ENCODE measurements at regions not wholly inside any gene's neighbourhood (a gene's known extent, or its start where the extent isn't known, plus 50 kb on each side); places are given as distances from the start of the nearest gene placed in this dataset.

DNA sequence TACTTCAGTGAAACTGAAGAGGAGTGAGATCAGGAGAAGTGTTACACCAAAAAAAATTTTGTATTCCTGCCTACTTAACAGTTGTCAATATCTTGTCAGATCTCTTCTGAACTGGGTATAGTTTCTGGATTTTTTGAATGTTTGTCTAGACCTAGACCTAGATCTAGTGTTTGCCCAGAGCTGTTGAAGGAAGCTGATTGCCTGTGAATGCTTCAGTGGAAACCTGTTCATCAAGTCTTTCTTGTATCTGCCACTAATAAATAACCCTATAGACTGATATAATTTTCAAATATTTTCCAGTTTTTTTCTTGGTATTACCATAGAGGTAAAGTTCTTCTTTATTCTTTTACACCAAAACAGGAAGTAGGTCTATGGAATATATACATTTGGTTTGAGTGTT, 781.5 kb upstream of the FBXO33 start:
- Histone ChIP-seq H3K27me3 (ENCODE audit: insufficient read depth, insufficient read length) (no peaks in the 10 kb centered on the region), H3K4me3 (ENCODE audit: insufficient read length, low read depth) (no peak overlapping the region), H3K4me1 (ENCODE audit: insufficient read depth, insufficient read length) (no peaks in the 10 kb centered on the region), H3K9ac (ENCODE audit: insufficient read length, low read depth) (no peak overlapping the region), H3K9me3 (ENCODE audit: insufficient read depth, low read length) (no peaks in the 10 kb centered on the region), H3K36me3 (ENCODE audit: insufficient read depth, insufficient read length, low read length) (no peaks in the 10 kb centered on the region)
- TF ChIP-seq ZNF274 (IDR thresholded peaks at IDR 0.05; ENCODE audit: low read depth, low read length) = no peak
- TF ChIP-seq SUZ12 (IDR thresholded peaks at IDR 0.05; ENCODE audit: extremely low read depth, insufficient read depth, insufficient read length) = no peak
- TF ChIP-seq YY1 (IDR thresholded peaks at IDR 0.05; ENCODE audit: insufficient read depth, insufficient read length) = no peak
- no peak for DNase-seq (ENCODE audit: low read depth, low spot score)

DNA sequence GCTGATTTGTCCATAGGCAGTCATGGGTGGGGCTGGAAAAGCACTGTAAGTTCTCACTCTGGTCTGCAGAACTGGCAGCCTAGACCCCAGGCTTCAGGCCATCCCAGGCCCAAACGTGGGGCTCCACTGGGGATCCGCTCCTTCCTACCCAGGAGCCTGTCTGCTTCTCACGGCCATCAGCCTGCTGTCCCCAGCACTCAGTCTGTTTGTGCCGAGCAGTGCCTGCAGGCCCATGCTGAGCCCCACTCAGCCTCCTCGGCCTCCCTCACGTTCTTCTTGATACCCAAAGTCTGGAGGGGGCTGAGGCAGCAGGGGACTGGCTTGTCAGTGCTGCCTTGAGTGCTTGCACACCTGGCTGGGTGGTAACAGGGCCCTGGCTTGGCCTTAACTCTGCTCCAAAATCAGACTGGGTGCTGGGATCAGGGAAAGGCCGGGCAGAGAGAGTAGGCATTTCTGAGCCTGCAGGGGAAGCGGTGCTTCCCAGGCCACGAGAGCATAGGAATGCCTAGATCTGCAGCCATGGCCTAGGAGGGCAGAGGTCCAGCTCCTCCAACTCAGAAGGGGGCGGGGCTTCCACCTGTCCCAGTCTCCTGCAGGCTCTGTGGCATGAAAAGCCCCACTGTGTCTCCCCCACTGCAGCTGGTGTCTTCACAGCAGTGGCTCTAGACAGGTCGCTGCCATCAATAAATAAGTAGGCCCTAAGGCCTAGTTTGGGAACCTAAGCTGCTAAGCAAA, 772.4 kb upstream of the FBXO33 start:
- TF ChIP-seq ZNF274 (IDR thresholded peaks at IDR 0.05; ENCODE audit: low read depth, low read length) = no peak
- no peak for TF ChIP-seq SUZ12 (IDR thresholded peaks at IDR 0.05; ENCODE audit: extremely low read depth, insufficient read depth, insufficient read length)
- no peak for TF ChIP-seq YY1 (IDR thresholded peaks at IDR 0.05; ENCODE audit: insufficient read depth, insufficient read length)
- H3K9me3 ChIP-seq (ENCODE audit: insufficient read depth, low read length) = peaks cover 20% of the 10 kb centered on the region
- no peak for DNase-seq (ENCODE audit: low read depth, low spot score)
- H3K27me3 ChIP-seq (ENCODE audit: insufficient read depth, insufficient read length) = no peaks in the 10 kb centered on the region
- no peaks in the 10 kb centered on the region for H3K36me3 ChIP-seq (ENCODE audit: insufficient read depth, insufficient read length, low read length)
- no peaks in the 10 kb centered on the region for H3K4me1 ChIP-seq (ENCODE audit: insufficient read depth, insufficient read length)
- no peak overlapping the region for H3K4me3 ChIP-seq (ENCODE audit: insufficient read length, low read depth)
- no peak overlapping the region for H3K9ac ChIP-seq (ENCODE audit: insufficient read length, low read depth)

DNA sequence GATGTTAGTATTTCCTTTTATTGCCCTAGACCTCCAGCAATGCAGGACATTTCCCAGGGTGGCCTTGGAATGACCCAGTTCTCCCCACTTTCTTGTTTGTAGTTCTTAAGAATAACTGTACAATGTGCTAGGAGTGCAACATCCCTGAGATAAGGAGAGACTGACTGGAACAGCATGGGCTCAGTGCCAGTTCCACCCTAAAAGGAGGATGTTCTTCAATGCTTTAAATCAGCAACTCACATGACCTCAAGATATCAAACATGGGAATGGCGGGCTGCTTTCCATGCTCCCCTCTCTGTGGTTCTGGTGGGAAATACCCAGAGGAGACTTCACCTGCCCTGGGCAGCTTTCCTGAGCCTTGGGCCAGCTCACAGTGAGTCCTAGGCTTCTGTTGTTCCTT, 766.9 kb upstream of the FBXO33 start:
- H3K36me3 ChIP-seq (ENCODE audit: insufficient read depth, insufficient read length, low read length) = no peaks in the 10 kb centered on the region
- TF ChIP-seq ZNF274 (IDR thresholded peaks at IDR 0.05; ENCODE audit: low read depth, low read length) (no peak), YY1 (IDR thresholded peaks at IDR 0.05; ENCODE audit: insufficient read depth, insufficient read length) (no peak), SUZ12 (IDR thresholded peaks at IDR 0.05; ENCODE audit: extremely low read depth, insufficient read depth, insufficient read length) (no peak)
- no peak for DNase-seq (ENCODE audit: low read depth, low spot score)
- peaks cover 20% of the 10 kb centered on the region for H3K9me3 ChIP-seq (ENCODE audit: insufficient read depth, low read length)
- no peak overlapping the region for H3K9ac ChIP-seq (ENCODE audit: insufficient read length, low read depth)
- no peak overlapping the region for H3K4me3 ChIP-seq (ENCODE audit: insufficient read length, low read depth)
- no peaks in the 10 kb centered on the region for H3K4me1 ChIP-seq (ENCODE audit: insufficient read depth, insufficient read length)
- H3K27me3 ChIP-seq (ENCODE audit: insufficient read depth, insufficient read length) = no peaks in the 10 kb centered on the region

DNA sequence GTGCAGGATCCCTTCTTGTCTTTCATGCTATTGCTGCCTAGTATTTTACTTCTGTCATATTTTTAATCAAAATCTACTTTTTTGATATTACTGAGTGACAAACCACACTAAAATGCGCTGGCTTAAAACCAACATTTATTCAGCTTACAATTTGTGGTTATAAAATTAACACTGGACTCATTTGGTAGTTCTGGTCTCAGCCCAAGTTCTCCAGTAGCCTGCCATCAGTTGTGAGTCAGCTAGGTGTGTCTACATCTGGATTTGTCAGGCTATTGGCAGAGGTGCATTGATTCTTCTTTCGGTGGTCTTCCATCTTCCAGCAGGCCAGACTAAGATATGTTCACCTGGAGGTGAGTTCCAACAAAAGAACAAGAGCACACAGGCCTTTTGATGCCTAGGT, 765.1 kb upstream of the FBXO33 start:
- no peak for DNase-seq (ENCODE audit: low read depth, low spot score)
- Histone ChIP-seq H3K36me3 (ENCODE audit: insufficient read depth, insufficient read length, low read length) (no peaks in the 10 kb centered on the region), H3K4me1 (ENCODE audit: insufficient read depth, insufficient read length) (no peaks in the 10 kb centered on the region), H3K9me3 (ENCODE audit: insufficient read depth, low read length) (peaks cover 14% of the 10 kb centered on the region), H3K4me3 (ENCODE audit: insufficient read length, low read depth) (no peak overlapping the region), H3K27me3 (ENCODE audit: insufficient read depth, insufficient read length) (no peaks in the 10 kb centered on the region), H3K9ac (ENCODE audit: insufficient read length, low read depth) (no peak overlapping the region)
- TF ChIP-seq YY1 (IDR thresholded peaks at IDR 0.05; ENCODE audit: insufficient read depth, insufficient read length) = no peak
- TF ChIP-seq ZNF274 (IDR thresholded peaks at IDR 0.05; ENCODE audit: low read depth, low read length) = no peak
- TF ChIP-seq SUZ12 (IDR thresholded peaks at IDR 0.05; ENCODE audit: extremely low read depth, insufficient read depth, insufficient read length) = no peak

GRCh38 chr14:40188006-40188405, 755.8 kb upstream of the FBXO33 start:
- no peak overlapping the region for H3K9ac ChIP-seq (ENCODE audit: insufficient read length, low read depth)
- no peaks in the 10 kb centered on the region for H3K27me3 ChIP-seq (ENCODE audit: insufficient read depth, insufficient read length)
- H3K36me3 ChIP-seq (ENCODE audit: insufficient read depth, insufficient read length, low read length) = no peaks in the 10 kb centered on the region
- TF ChIP-seq ZNF274 (IDR thresholded peaks at IDR 0.05; ENCODE audit: low read depth, low read length) = no peak
- no peak for TF ChIP-seq SUZ12 (IDR thresholded peaks at IDR 0.05; ENCODE audit: extremely low read depth, insufficient read depth, insufficient read length)
- TF ChIP-seq YY1 (IDR thresholded peaks at IDR 0.05; ENCODE audit: insufficient read depth, insufficient read length) = no peak
- no peaks in the 10 kb centered on the region for H3K9me3 ChIP-seq (ENCODE audit: insufficient read depth, low read length)
- H3K4me3 ChIP-seq (ENCODE audit: insufficient read length, low read depth) = no peak overlapping the region
- H3K4me1 ChIP-seq (ENCODE audit: insufficient read depth, insufficient read length) = no peaks in the 10 kb centered on the region
- no peak for DNase-seq (ENCODE audit: low read depth, low spot score)

GRCh38 chr14:40164083-40164482, 731.9 kb upstream of the FBXO33 start:
- TF ChIP-seq YY1 (IDR thresholded peaks at IDR 0.05; ENCODE audit: insufficient read depth, insufficient read length) = no peak
- TF ChIP-seq SUZ12 (IDR thresholded peaks at IDR 0.05; ENCODE audit: extremely low read depth, insufficient read depth, insufficient read length) = no peak
- TF ChIP-seq ZNF274 (IDR thresholded peaks at IDR 0.05; ENCODE audit: low read depth, low read length) = no peak
- H3K4me3 ChIP-seq (ENCODE audit: insufficient read length, low read depth) = no peak overlapping the region
- no peaks in the 10 kb centered on the region for H3K4me1 ChIP-seq (ENCODE audit: insufficient read depth, insufficient read length)
- no peak overlapping the region for H3K9ac ChIP-seq (ENCODE audit: insufficient read length, low read depth)
- no peaks in the 10 kb centered on the region for H3K27me3 ChIP-seq (ENCODE audit: insufficient read depth, insufficient read length)
- no peak for DNase-seq (ENCODE audit: low read depth, low spot score)
- no peaks in the 10 kb centered on the region for H3K36me3 ChIP-seq (ENCODE audit: insufficient read depth, insufficient read length, low read length)
- H3K9me3 ChIP-seq (ENCODE audit: insufficient read depth, low read length) = peaks cover 14% of the 10 kb centered on the region; the same call in 1 of the 2 replicates

DNA sequence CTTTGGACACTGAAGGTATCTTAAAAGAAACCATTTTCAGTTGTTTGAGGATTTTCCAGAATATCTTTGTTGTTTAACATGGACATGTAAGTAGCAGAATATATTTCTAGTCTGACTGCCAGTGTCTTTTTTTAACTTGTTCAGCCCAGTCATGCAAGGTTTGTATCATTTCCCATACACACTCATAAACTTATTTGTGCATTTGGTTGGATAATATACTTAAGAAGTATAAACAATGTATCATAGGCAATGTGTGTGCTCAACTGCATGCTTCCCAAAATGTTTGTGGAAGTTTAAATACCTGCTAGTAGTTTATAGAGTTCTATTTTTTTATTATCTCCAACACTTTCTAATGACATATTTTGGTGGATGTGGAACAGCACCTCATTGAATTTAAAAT, 707.4 kb upstream of the FBXO33 start:
- TF ChIP-seq YY1 (IDR thresholded peaks at IDR 0.05; ENCODE audit: insufficient read depth, insufficient read length) = no peak
- TF ChIP-seq ZNF274 (IDR thresholded peaks at IDR 0.05; ENCODE audit: low read depth, low read length) = no peak
- no peak for TF ChIP-seq SUZ12 (IDR thresholded peaks at IDR 0.05; ENCODE audit: extremely low read depth, insufficient read depth, insufficient read length)
- no peak overlapping the region for H3K4me3 ChIP-seq (ENCODE audit: insufficient read length, low read depth)
- H3K36me3 ChIP-seq (ENCODE audit: insufficient read depth, insufficient read length, low read length) = no peaks in the 10 kb centered on the region
- no peak for DNase-seq (ENCODE audit: low read depth, low spot score)
- H3K9ac ChIP-seq (ENCODE audit: insufficient read length, low read depth) = no peak overlapping the region
- H3K27me3 ChIP-seq (ENCODE audit: insufficient read depth, insufficient read length) = no peaks in the 10 kb centered on the region
- H3K4me1 ChIP-seq (ENCODE audit: insufficient read depth, insufficient read length) = no peaks in the 10 kb centered on the region
- H3K9me3 ChIP-seq (ENCODE audit: insufficient read depth, low read length) = no peaks in the 10 kb centered on the region
